ENCODE measurements at regions not wholly inside any gene's neighbourhood (a gene's known extent, or its start where the extent isn't known, plus 50 kb on each side); places are given as distances from the start of the nearest gene placed in this dataset.

- TF ChIP-seq EP300 (IDR thresholded peaks at IDR 0.05) = no peak
- no peak for TF ChIP-seq CTCF (IDR thresholded peaks at IDR 0.05)
- no peak for TF ChIP-seq POLR2AphosphoS5 (IDR thresholded peaks at IDR 0.05)
- no peak for TF ChIP-seq POLR2A (IDR thresholded peaks at IDR 0.05)
These were observed 93.5 kb upstream of the ARHGAP20 start for GRCh38 chr11:110805756-110806155.

Data from suprapubic skin (tissue), 4 donors.